ENCODE measurements at regions not wholly inside any gene's neighbourhood (a gene's known extent, or its start where the extent isn't known, plus 50 kb on each side); places are given as distances from the start of the nearest gene placed in this dataset.

GRCh38 chr11:56932572-56933220 lies 56.0 kb upstream of the OR5AK2 start:
- DNase-seq (ENCODE audit: low spot score) = peak; percentile 78

DNA sequence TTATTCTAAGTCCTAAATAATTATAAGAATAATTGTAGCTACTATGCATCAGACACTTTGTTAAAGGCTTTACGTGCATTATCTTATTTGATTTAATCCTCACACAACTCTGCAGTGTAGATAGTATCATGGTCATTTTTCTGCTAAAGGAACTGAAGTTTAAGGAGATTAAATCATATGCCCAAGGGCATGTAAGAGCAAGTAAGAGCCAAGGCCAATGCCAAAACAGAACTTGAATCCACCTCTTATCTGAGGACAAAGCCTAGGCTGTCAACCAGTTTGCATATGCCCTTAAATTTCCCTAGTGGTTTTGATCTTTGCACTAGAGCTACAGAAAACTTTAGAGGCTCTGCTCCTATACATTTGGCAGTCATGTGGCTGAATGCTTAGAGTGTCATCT lies 65.6 kb upstream of the OR5AK2 start:
- no peak for DNase-seq (ENCODE audit: low spot score)

- no peak for DNase-seq (ENCODE audit: low spot score)
Observed at GRCh38 chr11:56922421-56922820, 66.3 kb upstream of the OR5AK2 start.

DNA sequence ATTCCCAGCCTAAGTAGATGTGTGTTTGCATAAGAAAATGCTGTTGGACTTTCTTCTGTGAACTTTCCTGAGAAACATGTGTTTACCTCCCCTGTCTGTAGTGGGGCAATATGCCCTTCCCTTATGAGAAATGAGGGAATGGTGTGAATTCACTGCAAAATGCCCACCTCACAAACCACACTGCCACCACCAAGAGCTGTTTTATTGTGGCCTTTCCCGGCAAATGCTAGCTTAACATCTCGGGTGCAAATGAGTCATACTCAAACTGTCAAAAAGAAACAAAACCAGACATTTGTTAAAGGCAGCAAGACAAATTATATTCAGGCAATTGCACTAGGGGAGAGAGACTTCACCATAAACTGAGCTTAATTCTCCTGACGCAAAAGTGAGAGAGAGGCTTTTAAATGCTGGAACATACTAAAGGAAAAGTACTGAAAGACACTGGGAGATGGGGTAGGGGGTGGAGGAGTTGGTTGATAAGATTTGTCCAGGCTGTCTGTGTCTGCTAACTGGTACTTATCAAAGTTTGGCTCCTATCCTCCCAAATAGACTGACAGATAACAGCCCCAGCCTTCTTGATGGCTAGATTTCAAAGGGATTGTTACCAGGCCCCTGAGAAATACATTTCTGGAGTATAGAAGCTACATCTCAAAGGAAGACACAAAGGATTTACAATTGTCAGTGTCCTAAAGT lies 70.9 kb upstream of the OR5AK2 start:
- DNase-seq (ENCODE audit: low spot score) = no peak

- no peak for DNase-seq (ENCODE audit: low spot score)
Observed at GRCh38 chr11:56916587-56916986, 72.1 kb upstream of the OR5AK2 start.

DNA sequence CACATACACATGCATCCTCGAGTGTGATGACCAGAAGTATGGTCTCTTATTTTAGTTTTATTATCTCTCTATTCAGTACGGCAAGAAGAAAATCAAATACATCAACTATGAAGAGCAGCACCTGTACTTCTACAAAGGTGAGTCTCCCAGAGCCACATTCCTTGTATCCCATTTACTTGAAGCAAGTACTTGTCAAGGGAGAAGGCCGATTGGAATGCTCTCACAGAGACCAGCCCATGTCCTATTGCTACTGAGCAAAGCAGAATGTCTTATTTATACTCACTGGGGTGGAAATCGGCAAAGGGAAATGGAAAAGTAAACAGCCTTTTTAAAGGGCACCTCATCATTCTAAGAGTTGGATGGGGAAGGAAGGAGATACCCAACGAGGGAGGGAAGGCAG lies 72.6 kb upstream of the OR5AK2 start:
- DNase-seq (ENCODE audit: low spot score) = no peak

DNA sequence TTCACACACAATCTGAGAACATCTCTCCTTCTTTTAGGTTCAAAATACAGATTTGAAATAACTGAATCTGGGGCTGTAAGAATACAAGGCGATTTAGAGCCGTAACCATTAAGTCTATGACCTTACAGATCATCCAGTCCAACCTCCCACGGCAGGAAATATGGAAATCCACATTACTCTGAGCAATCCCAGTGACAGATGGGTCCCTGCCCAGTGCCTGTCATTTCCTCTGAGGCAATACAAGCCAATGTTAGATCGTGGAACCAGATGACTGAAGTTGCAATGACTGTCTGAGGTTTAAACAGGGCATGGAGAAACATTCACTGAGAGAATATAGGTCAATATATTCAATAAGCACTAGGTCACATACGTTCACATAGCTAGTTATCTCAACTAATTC lies 77.4 kb upstream of the OR5AK2 start:
- no peak for DNase-seq (ENCODE audit: low spot score)

GRCh38 chr11:56910785-56911184 lies 77.9 kb upstream of the OR5AK2 start:
- no peak for DNase-seq (ENCODE audit: low spot score)

DNA sequence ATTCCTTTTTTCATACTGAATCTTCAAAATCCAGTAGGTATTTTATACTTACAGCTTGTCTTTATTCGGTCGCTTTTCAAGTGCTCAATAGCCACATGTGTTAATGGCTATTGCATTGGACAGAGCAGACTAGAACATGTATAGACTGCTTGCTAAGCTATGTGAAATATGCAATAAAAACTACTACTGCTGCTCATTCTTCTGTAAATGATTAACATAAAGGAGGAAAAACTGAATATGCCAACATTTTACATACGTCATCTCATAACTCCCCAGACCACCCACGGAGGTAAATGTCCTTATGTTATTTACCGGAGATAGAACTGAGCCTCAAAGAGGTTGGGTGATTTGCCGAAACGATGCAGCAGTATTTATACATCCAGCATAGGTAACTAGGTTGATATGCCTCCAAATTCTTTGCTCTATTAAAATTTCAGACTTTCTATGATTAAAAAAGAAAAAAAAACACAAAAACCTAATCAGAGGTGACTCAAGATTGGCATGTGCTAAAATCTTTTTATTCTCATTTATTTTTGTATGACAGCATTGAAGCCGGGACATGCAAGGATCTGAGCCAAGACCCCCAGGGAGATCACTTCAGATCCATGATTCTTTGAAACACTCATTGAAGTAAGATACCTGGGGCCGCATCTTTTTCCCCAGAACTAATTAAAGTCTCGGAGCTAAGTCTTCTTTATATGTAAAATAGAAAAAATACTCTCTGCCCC lies 78.5 kb upstream of the OR5AK2 start:
- DNase-seq (ENCODE audit: low spot score) = peak; percentile 61

DNA sequence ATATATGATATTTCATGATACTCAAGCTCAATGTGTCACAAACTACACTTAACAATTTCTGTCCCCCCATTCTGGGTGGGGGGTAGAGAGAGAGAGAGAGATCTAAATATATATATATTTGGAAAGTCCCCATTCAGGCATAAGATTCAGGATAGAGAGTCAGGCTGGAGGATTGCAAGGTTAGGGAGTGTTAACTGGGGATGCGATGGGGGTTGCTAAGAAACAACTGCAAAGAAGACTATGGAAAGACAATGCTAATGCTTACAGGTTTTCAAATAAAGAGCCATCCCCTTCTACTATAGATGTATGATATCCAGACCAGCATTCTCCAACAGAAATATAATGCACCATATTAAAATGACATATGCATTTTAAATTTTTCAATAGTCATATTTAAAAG lies 79.2 kb upstream of the OR5AK2 start:
- no peak for DNase-seq (ENCODE audit: low spot score)

DNA sequence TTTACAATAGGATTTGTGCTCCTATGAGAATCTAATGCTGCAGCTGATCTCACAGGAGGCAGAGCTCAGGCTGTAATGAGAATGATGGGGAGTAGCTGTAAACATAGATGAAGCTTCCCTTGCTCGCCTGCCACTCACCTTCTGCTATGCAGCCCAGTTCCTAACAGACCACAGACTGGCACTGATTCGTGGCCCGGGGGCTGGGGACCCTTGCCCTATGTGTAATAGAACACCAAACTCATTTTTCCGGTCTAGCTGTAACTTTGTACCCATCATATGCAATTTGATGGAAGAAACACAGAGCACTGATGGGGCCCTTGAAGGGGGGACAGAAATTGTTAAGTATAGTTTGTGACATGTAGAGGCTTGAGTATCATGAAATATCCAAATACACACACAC lies 79.6 kb upstream of the OR5AK2 start:
- DNase-seq (ENCODE audit: low spot score) = no peak

DNA sequence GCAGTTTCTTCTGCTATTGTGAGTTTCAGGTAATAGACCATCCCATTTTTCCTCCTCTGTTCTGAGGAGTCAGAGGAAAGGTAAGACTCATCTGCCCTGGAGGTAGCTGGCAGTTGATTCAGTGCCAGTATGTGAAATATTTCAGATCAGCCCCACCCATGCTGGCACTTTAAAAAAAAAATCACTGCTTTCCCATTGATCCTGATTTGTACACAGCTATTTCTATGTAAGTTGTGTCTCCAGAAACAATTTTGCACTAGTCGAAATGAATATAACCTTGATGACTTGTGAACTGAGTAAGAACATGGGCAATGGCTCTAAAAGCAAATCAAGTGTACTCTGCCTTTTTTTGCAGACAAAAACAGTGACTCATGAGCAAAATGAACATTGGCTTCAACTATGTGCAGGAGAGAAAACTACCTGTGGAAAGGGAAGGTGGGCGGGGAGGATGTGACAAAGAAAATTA lies 82.0 kb upstream of the OR5AK2 start:
- peak; percentile 22 for DNase-seq (ENCODE audit: low spot score)

GRCh38 chr11:56905936-56906335 lies 82.8 kb upstream of the OR5AK2 start:
- DNase-seq (ENCODE audit: low spot score) = no peak

GRCh38 chr11:56905442-56905841 lies 83.3 kb upstream of the OR5AK2 start:
- DNase-seq (ENCODE audit: low spot score) = no peak

DNA sequence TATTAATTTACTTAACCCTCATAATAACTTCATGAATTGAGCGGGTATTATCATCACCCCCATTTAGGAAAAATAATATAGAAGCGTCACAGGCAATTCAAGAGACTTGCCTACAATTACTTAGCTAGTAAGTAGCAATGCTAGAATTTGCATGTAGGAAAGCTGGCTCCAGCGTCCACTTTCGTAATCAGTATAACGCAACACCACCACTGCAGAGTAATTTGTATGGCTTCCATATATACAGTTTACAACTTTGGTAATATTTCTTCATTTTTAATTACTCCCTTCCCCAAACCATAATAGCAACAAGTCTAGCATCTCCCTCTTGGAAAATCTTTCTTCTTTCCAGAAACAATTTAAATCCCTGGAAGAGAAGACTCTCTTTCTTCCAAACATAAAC lies 89.9 kb upstream of the OR5AK2 start:
- no peak for DNase-seq (ENCODE audit: low spot score)

- no peak for DNase-seq (ENCODE audit: low spot score)
Observed at GRCh38 chr11:56890584-56891305, 98.0 kb upstream of the OR5AK2 start.

DNA sequence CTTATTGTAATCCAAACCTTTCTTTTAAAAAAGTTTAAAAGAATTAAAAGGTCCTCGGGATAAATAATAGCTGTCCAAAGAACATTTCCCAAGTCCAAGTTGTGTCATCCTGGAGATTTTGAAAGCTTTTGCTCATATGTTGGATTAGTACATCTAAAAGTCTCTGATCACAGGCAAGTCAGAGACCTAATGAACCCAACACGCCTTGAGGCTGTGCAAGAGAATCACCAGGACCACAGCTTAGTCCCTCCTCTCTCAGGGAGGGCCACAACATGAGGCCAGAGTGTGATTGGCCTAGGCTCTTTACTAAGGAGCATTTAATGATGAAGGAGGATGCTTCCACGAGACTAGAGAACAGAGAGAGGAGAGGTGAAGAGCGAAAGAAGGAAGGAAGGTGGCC lies 98.7 kb upstream of the OR5AK2 start:
- DNase-seq (ENCODE audit: low spot score) = no peak

DNA sequence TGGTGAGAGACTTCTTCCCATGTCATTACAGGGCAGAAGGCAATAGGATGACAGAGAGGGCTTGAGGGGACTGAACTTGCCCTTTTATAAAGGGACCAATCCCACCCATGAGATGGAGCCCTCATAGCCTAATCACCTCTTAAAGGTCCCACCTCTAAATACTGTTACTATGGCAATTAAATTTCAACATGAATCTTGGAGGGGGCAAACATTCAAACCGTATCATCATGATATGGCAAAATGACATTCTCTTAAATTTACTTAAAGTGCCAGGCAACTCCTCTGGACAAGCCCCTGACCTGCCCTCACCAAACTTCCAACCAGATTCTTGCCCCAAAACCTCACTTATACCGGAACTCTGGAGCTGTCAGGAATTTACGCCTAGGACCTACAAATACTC lies 100.8 kb upstream of the OR5AK2 start:
- no peak for DNase-seq (ENCODE audit: low spot score)

- no peak for DNase-seq (ENCODE audit: low spot score)
Observed at GRCh38 chr11:56886455-56886854, 102.3 kb upstream of the OR5AK2 start.

- no peak for DNase-seq (ENCODE audit: low spot score)
Observed at GRCh38 chr11:56885854-56886253, 102.9 kb upstream of the OR5AK2 start.

DNA sequence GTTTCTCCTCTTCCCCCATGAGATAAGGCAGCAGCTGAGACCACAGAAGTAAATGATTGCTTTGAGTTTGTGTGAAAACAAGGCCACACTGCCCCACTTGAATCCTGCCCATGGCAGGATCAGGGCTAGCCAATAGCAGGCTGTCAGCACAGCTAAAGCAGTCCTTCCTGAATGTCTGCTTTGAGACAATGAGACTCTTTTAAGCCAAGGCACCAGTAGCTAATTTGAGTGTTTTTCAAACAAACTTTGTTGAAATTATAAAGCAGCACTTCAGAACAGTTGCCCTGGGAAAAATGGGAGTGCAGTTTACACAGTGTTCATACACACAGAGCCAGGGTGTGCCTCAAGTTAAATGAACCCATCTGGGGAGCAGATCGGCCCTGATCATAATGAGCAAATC lies 103.5 kb upstream of the OR5AK2 start:
- DNase-seq (ENCODE audit: low spot score) = no peak

DNA sequence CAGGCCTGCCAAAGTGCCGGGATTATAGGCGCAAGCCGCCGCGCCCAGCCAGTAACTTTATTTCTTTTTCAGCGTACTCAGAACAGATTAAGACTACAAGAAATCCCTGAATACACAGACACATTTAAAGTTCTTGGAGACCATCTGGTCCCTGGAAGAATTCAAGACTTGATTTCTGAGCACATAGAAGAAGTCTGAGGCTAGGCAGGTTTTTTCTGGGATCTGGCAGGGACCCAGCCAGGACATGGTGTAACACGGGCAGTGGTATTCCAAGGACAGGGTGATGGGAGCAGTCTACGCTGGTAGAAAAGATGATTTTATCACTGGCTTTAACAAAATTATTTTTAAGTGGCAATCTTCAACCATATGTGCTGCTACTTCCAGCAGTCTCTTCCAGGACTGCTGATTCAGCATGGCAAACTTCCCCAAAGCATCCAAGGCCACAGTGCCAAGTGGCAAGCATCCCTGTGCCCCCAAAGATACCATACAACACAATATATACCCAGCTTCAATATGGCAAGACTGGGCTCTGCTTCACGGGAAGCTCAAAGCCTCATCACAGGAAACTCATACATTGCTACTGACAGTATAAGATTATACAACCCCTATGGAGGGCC lies 105.2 kb upstream of the OR5AK2 start:
- DNase-seq (ENCODE audit: low spot score) = no peak
